Progenitor cell of endocrine pancreas (in vitro differentiated cells): ENCODE measurements at regions not wholly inside any gene's neighbourhood (a gene's known extent, or its start where the extent isn't known, plus 50 kb on each side); places are given as distances from the start of the nearest gene placed in this dataset.

Experiments
- DNase-seq: peaks from one replicate; pipeline ENCODE4 v3.0.0; 2021; ENCODE audit warnings: low spot score; ENCODE audit not compliant: unreplicated experiment
- H3K27ac Mint-ChIP-seq: 2 replicates; pipeline ENCODE4 v1.8.0; 2021; ENCODE audit warnings: mild to moderate bottlenecking, moderate library complexity, mixed read lengths
- H3K27me3 Mint-ChIP-seq: 2 replicates; pipeline ENCODE4 v1.8.0; 2021; ENCODE audit warnings: mixed read lengths
- H3K36me3 Mint-ChIP-seq: 2 replicates; pipeline ENCODE4 v1.8.0; 2022; ENCODE audit warnings: mixed read lengths; ENCODE audit not compliant: insufficient read depth
- H3K4me1 Mint-ChIP-seq: 2 replicates; pipeline ENCODE4 v1.8.0; 2021; ENCODE audit warnings: low read depth, mixed read lengths
- H3K4me3 Mint-ChIP-seq: 2 replicates; pipeline ENCODE4 v1.8.0; 2021; ENCODE audit warnings: low read depth, mild to moderate bottlenecking, moderate library complexity, mixed read lengths
- H3K9me3 Mint-ChIP-seq: 2 replicates; pipeline ENCODE4 v1.8.0; 2021; ENCODE audit warnings: low read depth, mixed read lengths
- CTCF ChIP-seq: fragments of 200-600 bp; sonication (generic); IDR thresholded peaks from one replicate; pipeline ENCODE4 v1.5.0; 2021; ENCODE audit warnings: antibody characterized with exemption, mild to moderate bottlenecking; ENCODE audit not compliant: unreplicated experiment

GRCh38 chr18:75130591-75131328 lies 78.2 kb downstream of the PTGR3 start:
- no peak for DNase-seq
- no peaks in the 10 kb centered on the region for H3K4me1 Mint-ChIP-seq
- no peak overlapping the region for H3K4me3 Mint-ChIP-seq
- H3K27me3 Mint-ChIP-seq = peaks cover 15% of the 10 kb centered on the region
- H3K36me3 Mint-ChIP-seq = no peaks in the 10 kb centered on the region
- H3K9me3 Mint-ChIP-seq = peaks cover 6% of the 10 kb centered on the region
- no peak overlapping the region for H3K27ac Mint-ChIP-seq
- TF ChIP-seq CTCF = no peak

GRCh38 chr18:75129717-75130477 lies 79.0 kb downstream of the PTGR3 start:
- Mint-ChIP-seq H3K9me3 (peaks cover 6% of the 10 kb centered on the region), H3K4me1 (no peaks in the 10 kb centered on the region), H3K27ac (no peak overlapping the region), H3K27me3 (peaks cover 15% of the 10 kb centered on the region), H3K4me3 (no peak overlapping the region), H3K36me3 (no peaks in the 10 kb centered on the region)
- no peak for DNase-seq
- no peak for TF ChIP-seq CTCF

GRCh38 chr18:75128911-75129716 lies 79.8 kb downstream of the PTGR3 start:
- peaks cover 6% of the 10 kb centered on the region for H3K9me3 Mint-ChIP-seq
- H3K27ac Mint-ChIP-seq = no peak overlapping the region
- TF ChIP-seq CTCF = no peak
- DNase-seq = no peak
- no peak overlapping the region for H3K4me3 Mint-ChIP-seq
- no peaks in the 10 kb centered on the region for H3K36me3 Mint-ChIP-seq
- H3K4me1 Mint-ChIP-seq = no peaks in the 10 kb centered on the region
- peaks cover 15% of the 10 kb centered on the region for H3K27me3 Mint-ChIP-seq

GRCh38 chr18:75128051-75128605 lies 80.8 kb downstream of the PTGR3 start:
- no peak for DNase-seq

More at GRCh38 chr18:75128051-75128605, 80.8 kb downstream of the PTGR3 start:
- Mint-ChIP-seq H3K36me3 (no peaks in the 10 kb centered on the region), H3K4me3 (no peak overlapping the region), H3K4me1 (no peaks in the 10 kb centered on the region), H3K9me3 (peaks cover 4% of the 10 kb centered on the region), H3K27ac (no peak overlapping the region), H3K27me3 (peaks cover 12% of the 10 kb centered on the region)
- no peak for TF ChIP-seq CTCF
